HCT116 (cell line): ENCODE measurements at regions not wholly inside any gene's neighbourhood (a gene's known extent, or its start where the extent isn't known, plus 50 kb on each side); places are given as distances from the start of the nearest gene placed in this dataset.

Experiments used
- ATAC-seq: fragments of 200-7000 bp; cut with Tn5 transposase; 2 replicates; pipeline ENCODE4 v1.9.1; 2020; ENCODE audit warnings: mild to moderate bottlenecking, moderate library complexity
- BruUV-seq: library from RNA; stranded (reverse); fragments of 400-500 nt; replicated peaks from 2 replicates; lab custom pipeline; 2021; lab: Mats Ljungman, UMichigan
- CTCF ChIA-PET: fragments of 300-600 bp; sonication (Branson Sonifier 250); formaldehyde crosslinking; loops from one replicate; lab custom pipeline; 2021; ENCODE audit warnings: antibody characterized with exemption; lab: Charles Lee
- POLR2A ChIA-PET: fragments of 300-600, 350-600 bp; sonication (Branson Sonifier 250); formaldehyde crosslinking; loops from one replicate; lab custom pipeline; 2021; ENCODE audit warnings: antibody characterized with exemption; lab: Charles Lee
- RAD21 ChIA-PET, 2 experiments: fragments of 300-600 bp; sonication (Branson Sonifier 250); formaldehyde crosslinking; loops; one replicate each; lab custom pipeline; 2023; ENCODE audit warnings: low total read pairs in 2 of 2; ENCODE audit not compliant: uncharacterized antibody in 2 of 2, unreplicated experiment in 2 of 2, low non-redundant PET in 1 of 2; lab: Charles Lee
- DNase-seq: peaks from one replicate; pipeline ENCODE4 v3.0.0-alpha.2; 2010; ENCODE audit warnings: low read depth, low spot score
- H2AFZ ChIP-seq: fragments of 200-600 bp; shearing (Covaris generic), sonication (generic); 2 replicates; pipeline ENCODE4 v1.6.1; 2017; ENCODE audit warnings: low read depth, mixed run types, mixed read lengths, antibody characterized with exemption, low read length; ENCODE audit not compliant: poor library complexity, severe bottlenecking
- H3K27ac ChIP-seq: 2 replicates; pipeline ENCODE4 v1.5.1; 2012; ENCODE audit warnings: low read depth, low read length
- H3K27me3 ChIP-seq: fragments of 200-600 bp; sonication (generic); 2 replicates; pipeline ENCODE4 v1.6.1; 2016; ENCODE audit warnings: mixed run types, low read length, mixed read lengths; ENCODE audit not compliant: insufficient read depth
- H3K36me3 ChIP-seq, 2 experiments: fragments of 200-500 bp in 1 of 2; fragments of 200-600 bp in 1 of 2; sonication (Bioruptor generic) in 1 of 2; sonication (generic) in 1 of 2; 2 replicates each; pipeline versions ENCODE4 v1.5.1 to v1.6.1; 2014 to 2016; ENCODE audit warnings: low read length in 2 of 2, inconsistent platforms in 1 of 2, mixed read lengths in 1 of 2, mixed run types in 1 of 2; ENCODE audit not compliant: insufficient read depth in 2 of 2, control insufficient read depth in 1 of 2
- H3K4me1 ChIP-seq, 2 experiments: fragments of 200-600 bp in 1 of 2; sonication (generic) in 1 of 2; 2 replicates each; pipeline versions ENCODE4 v1.5.1 to v1.6.1; 2012 to 2017; ENCODE audit warnings: low read length in 2 of 2, inconsistent platforms in 1 of 2, mild to moderate bottlenecking in 1 of 2, mixed read lengths in 1 of 2, mixed run types in 1 of 2, moderate library complexity in 1 of 2; ENCODE audit not compliant: insufficient read depth in 2 of 2, control insufficient read depth in 1 of 2
- H3K4me2 ChIP-seq: fragments of 200-600 bp; sonication (generic); 2 replicates; pipeline ENCODE4 v1.6.1; 2017; ENCODE audit warnings: mixed run types, low read length, mixed read lengths
- H3K4me3 ChIP-seq, 2 experiments: fragments of 200-600 bp in 1 of 2; sonication (generic) in 1 of 2; replicated peaks in 1 of 2; 2 replicates each; pipeline ENCODE4 v1.5.1; 2011 to 2016; ENCODE audit warnings: low read length in 2 of 2, control low read depth in 1 of 2, low read depth in 1 of 2, mild to moderate bottlenecking in 1 of 2, mixed read lengths in 1 of 2, mixed run types in 1 of 2
- H3K79me2 ChIP-seq: fragments of 200-600 bp; sonication (generic); 2 replicates; pipeline ENCODE4 v1.6.1; 2017; ENCODE audit warnings: mild to moderate bottlenecking, mixed run types, low read length, moderate library complexity, mixed read lengths; ENCODE audit not compliant: insufficient read depth
- H3K9ac ChIP-seq: fragments of 200-600 bp; sonication (generic); 2 replicates; pipeline ENCODE4 v1.6.1; 2016; ENCODE audit warnings: low read length, mixed read lengths
- H3K9me2 ChIP-seq: fragments of 200-600 bp; sonication (generic), shearing (Covaris generic); 2 replicates; pipeline ENCODE4 v1.6.1; 2017; ENCODE audit warnings: mixed run types, mild to moderate bottlenecking, moderate library complexity; ENCODE audit not compliant: insufficient read depth
- H3K9me3 ChIP-seq, 2 experiments: fragments of 200-500 bp in 1 of 2; fragments of 200-600 bp in 1 of 2; sonication (Bioruptor generic) in 1 of 2; sonication (generic) in 1 of 2; 2 replicates each; pipeline ENCODE4 v1.6.1; 2014 to 2017; ENCODE audit warnings: low read length in 2 of 2, mixed read lengths in 2 of 2, inconsistent platforms in 1 of 2, low read depth in 1 of 2, mild to moderate bottlenecking in 1 of 2, mixed run types in 1 of 2, moderate library complexity in 1 of 2; ENCODE audit not compliant: control insufficient read depth in 1 of 2, insufficient read depth in 1 of 2
- H4K20me1 ChIP-seq: fragments of 200-600 bp; sonication (generic), shearing (Covaris generic); 2 replicates; pipeline ENCODE4 v1.6.1; 2017; ENCODE audit warnings: mixed run types, mild to moderate bottlenecking, moderate library complexity; ENCODE audit not compliant: insufficient read depth
- CBX3 ChIP-seq: IDR thresholded peaks from 2 replicates; pipeline ENCODE4 v1.6.1; 2012; ENCODE audit warnings: low read depth
- EGR1 ChIP-seq: IDR thresholded peaks from 2 replicates; pipeline ENCODE4 v1.6.1; 2012; ENCODE audit warnings: low read depth
- ELF1 ChIP-seq: IDR thresholded peaks from 2 replicates; pipeline ENCODE4 v1.6.1; 2012; ENCODE audit warnings: low read depth, borderline replicate concordance
- POLR2A ChIP-seq: IDR thresholded peaks from 2 replicates; pipeline ENCODE4 v1.7.0; 2011; ENCODE audit warnings: borderline replicate concordance; ENCODE audit not compliant: insufficient read depth, insufficient read length; ENCODE audit errors: extremely low read depth
- POLR2AphosphoS5 ChIP-seq: IDR thresholded peaks from 2 replicates; pipeline ENCODE4 v1.6.1; 2011; ENCODE audit warnings: mild to moderate bottlenecking, low read depth, low read length, moderate library complexity
- SIN3A ChIP-seq: IDR thresholded peaks from 2 replicates; pipeline ENCODE4 v1.6.1; 2012; ENCODE audit warnings: low read depth
- ZNF274 ChIP-seq: fragments of 200-500 bp; sonication (Bioruptor generic); IDR thresholded peaks from 2 replicates; pipeline ENCODE4 v1.6.1; 2014; ENCODE audit warnings: mild to moderate bottlenecking, low read depth, low read length, inconsistent platforms
- intact Hi-C: fragments of 100-400 bp; cut with micrococcal nuclease; formaldehyde crosslinking; loops from 2 replicates; pipeline ENCODE4 v1.10.0; 2022
- TF ChIP-seq, protein P1 (sequence below): IDR thresholded peaks from 2 replicates; pipeline ENCODE4 v1.6.1; 2011; ENCODE audit warnings: mild to moderate bottlenecking, low read length, moderate library complexity; ENCODE audit not compliant: insufficient replicate concordance; ENCODE audit errors: extremely low read depth
- TF ChIP-seq, protein P2 (sequence below), 3 experiments: fragments of 200-600 bp in 1 of 3; sonication (generic) in 1 of 3; IDR thresholded peaks in 2 of 3; conservative IDR thresholded peaks in 1 of 3; 2 replicates each; pipeline ENCODE4 v1.5.1; 2012 to 2017; ENCODE audit warnings: low read depth in 2 of 3, low read length in 2 of 3, antibody characterized with exemption in 1 of 3, borderline replicate concordance in 1 of 3, control low read depth in 1 of 3, mild to moderate bottlenecking in 1 of 3, mixed read lengths in 1 of 3, mixed run types in 1 of 3, moderate library complexity in 1 of 3; ENCODE audit not compliant: insufficient read depth in 1 of 3
- TF ChIP-seq, protein P3 (sequence below): IDR thresholded peaks from 2 replicates; pipeline ENCODE4 v1.6.1; 2012

- no peak overlapping the region for H3K4me2 ChIP-seq
- ChIA-PET CTCF (no interaction called here), POLR2A (no interaction called here), RAD21 (no interaction called here)
- DNase-seq: no peak
- no peak for TF ChIP-seq CBX3
- TF ChIP-seq, protein P1, sequence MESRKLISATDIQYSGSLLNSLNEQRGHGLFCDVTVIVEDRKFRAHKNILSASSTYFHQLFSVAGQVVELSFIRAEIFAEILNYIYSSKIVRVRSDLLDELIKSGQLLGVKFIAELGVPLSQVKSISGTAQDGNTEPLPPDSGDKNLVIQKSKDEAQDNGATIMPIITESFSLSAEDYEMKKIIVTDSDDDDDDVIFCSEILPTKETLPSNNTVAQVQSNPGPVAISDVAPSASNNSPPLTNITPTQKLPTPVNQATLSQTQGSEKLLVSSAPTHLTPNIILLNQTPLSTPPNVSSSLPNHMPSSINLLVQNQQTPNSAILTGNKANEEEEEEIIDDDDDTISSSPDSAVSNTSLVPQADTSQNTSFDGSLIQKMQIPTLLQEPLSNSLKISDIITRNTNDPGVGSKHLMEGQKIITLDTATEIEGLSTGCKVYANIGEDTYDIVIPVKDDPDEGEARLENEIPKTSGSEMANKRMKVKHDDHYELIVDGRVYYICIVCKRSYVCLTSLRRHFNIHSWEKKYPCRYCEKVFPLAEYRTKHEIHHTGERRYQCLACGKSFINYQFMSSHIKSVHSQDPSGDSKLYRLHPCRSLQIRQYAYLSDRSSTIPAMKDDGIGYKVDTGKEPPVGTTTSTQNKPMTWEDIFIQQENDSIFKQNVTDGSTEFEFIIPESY: no peak
- no peak for TF ChIP-seq POLR2A
- TF ChIP-seq EGR1: no peak
- no peak for TF ChIP-seq POLR2AphosphoS5
- TF ChIP-seq, protein P2, sequence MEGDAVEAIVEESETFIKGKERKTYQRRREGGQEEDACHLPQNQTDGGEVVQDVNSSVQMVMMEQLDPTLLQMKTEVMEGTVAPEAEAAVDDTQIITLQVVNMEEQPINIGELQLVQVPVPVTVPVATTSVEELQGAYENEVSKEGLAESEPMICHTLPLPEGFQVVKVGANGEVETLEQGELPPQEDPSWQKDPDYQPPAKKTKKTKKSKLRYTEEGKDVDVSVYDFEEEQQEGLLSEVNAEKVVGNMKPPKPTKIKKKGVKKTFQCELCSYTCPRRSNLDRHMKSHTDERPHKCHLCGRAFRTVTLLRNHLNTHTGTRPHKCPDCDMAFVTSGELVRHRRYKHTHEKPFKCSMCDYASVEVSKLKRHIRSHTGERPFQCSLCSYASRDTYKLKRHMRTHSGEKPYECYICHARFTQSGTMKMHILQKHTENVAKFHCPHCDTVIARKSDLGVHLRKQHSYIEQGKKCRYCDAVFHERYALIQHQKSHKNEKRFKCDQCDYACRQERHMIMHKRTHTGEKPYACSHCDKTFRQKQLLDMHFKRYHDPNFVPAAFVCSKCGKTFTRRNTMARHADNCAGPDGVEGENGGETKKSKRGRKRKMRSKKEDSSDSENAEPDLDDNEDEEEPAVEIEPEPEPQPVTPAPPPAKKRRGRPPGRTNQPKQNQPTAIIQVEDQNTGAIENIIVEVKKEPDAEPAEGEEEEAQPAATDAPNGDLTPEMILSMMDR (IDR thresholded peaks at IDR 0.05 in 2 of 3, conservative IDR thresholded peaks at IDR 0.05 in 1 of 3; ENCODE audit: borderline replicate concordance in 1 of 3, insufficient read depth in 1 of 3, low read depth in 2 of 3, low read length in 2 of 3): no peak
- no peak for TF ChIP-seq SIN3A
- TF ChIP-seq, protein P3, sequence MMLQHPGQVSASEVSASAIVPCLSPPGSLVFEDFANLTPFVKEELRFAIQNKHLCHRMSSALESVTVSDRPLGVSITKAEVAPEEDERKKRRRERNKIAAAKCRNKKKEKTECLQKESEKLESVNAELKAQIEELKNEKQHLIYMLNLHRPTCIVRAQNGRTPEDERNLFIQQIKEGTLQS: no peak
- TF ChIP-seq ELF1: no peak
- TF ChIP-seq ZNF274: no peak
- H3K27me3 ChIP-seq: no peaks in the 10 kb centered on the region
- H3K4me1 ChIP-seq: no peaks in the 10 kb centered on the region
- no peak overlapping the region for H3K4me3 ChIP-seq
- H3K36me3 ChIP-seq: no peaks in the 10 kb centered on the region
- no peaks in the 10 kb centered on the region for H3K9me3 ChIP-seq
- no peak overlapping the region for H3K27ac ChIP-seq
- no peak overlapping the region for H2AFZ ChIP-seq
- intact Hi-C loops: no loop called here
- no peaks in the 10 kb centered on the region for H3K9me2 ChIP-seq
- H3K9ac ChIP-seq: no peak overlapping the region
- H4K20me1 ChIP-seq: no peaks in the 10 kb centered on the region
- BruUV-seq: no TSS peak
- no peaks in the 10 kb centered on the region for H3K79me2 ChIP-seq
- ATAC-seq: no peak
These were observed 378.9 kb downstream of the TTLL7 start for GRCh38 chr1:83620016-83620415.
